ENCODE measurements at regions not wholly inside any gene's neighbourhood (a gene's known extent, or its start where the extent isn't known, plus 50 kb on each side); places are given as distances from the start of the nearest gene placed in this dataset.

GRCh38 chr13:95455782-95456181 is 96.7 kb upstream of the CLDN10 start:
- no peak for DNase-seq

- peak; percentile 8 for DNase-seq
Measured at GRCh38 chr13:95456815-95457214, 95.7 kb upstream of the CLDN10 start.

- no peak for DNase-seq
Measured at GRCh38 chr13:95457294-95457693, 95.2 kb upstream of the CLDN10 start.

- no peak for DNase-seq
Measured at GRCh38 chr13:95462801-95463200, 89.7 kb upstream of the CLDN10 start.

- DNase-seq: peak; percentile 32
Measured at GRCh38 chr13:95463531-95463930, 89.0 kb upstream of the CLDN10 start.

GRCh38 chr13:95470574-95471366 is 81.8 kb upstream of the CLDN10 start:
- DNase-seq: no peak

- DNase-seq: no peak
Measured at GRCh38 chr13:95471960-95472359, 80.6 kb upstream of the CLDN10 start.

- no peak for DNase-seq
Measured at GRCh38 chr13:95474992-95475391, 77.5 kb upstream of the CLDN10 start.

GRCh38 chr13:95477187-95477586 is 75.3 kb upstream of the CLDN10 start:
- DNase-seq: no peak

- no peak for DNase-seq
Measured at GRCh38 chr13:95479731-95480130, 72.8 kb upstream of the CLDN10 start.

GRCh38 chr13:95480131-95480545 is 72.4 kb upstream of the CLDN10 start:
- peak; percentile 96 for DNase-seq

- peak; percentile 46 for DNase-seq
Measured at GRCh38 chr13:95480791-95481780, 71.4 kb upstream of the CLDN10 start.

- no peak for DNase-seq
Measured at GRCh38 chr13:95484052-95484451, 68.5 kb upstream of the CLDN10 start.

- DNase-seq: peak; percentile 83
Measured at GRCh38 chr13:95485045-95485517, 67.4 kb upstream of the CLDN10 start.

GRCh38 chr13:95485518-95486144 is 66.9 kb upstream of the CLDN10 start:
- DNase-seq: no peak

- DNase-seq: no peak
Measured at GRCh38 chr13:95492044-95492801, 60.3 kb upstream of the CLDN10 start.

GRCh38 chr13:95494082-95494681 is 58.3 kb upstream of the CLDN10 start:
- peak; percentile 73 for DNase-seq

- no peak for DNase-seq
Measured at GRCh38 chr13:95496485-95496884, 56.0 kb upstream of the CLDN10 start.

- DNase-seq: no peak
Measured at GRCh38 chr13:95497381-95497807, 55.1 kb upstream of the CLDN10 start.

GRCh38 chr13:95498886-95499285 is 53.6 kb upstream of the CLDN10 start:
- no peak for DNase-seq

- DNase-seq: no peak
Measured at GRCh38 chr13:95499811-95500712, 52.5 kb upstream of the CLDN10 start.

Measured in inflammatory macrophage treated with lipopolysaccharide for 4 hours (primary cell).